22Rv1 (cell line): ENCODE measurements at regions not wholly inside any gene's neighbourhood (a gene's known extent, or its start where the extent isn't known, plus 50 kb on each side); places are given as distances from the start of the nearest gene placed in this dataset.

ENCODE experiments used
- ZFX ChIP-seq: fragments of 450-650 bp; IDR thresholded peaks from 2 replicates; pipeline ENCODE4 v1.6.1; 2017; ENCODE audit warnings: antibody characterized with exemption, borderline replicate concordance
- TF ChIP-seq, protein P1 (sequence below): fragments of 450-650 bp; IDR thresholded peaks from 2 replicates; pipeline ENCODE4 v1.5.1; 2017; ENCODE audit warnings: mild to moderate bottlenecking

DNA sequence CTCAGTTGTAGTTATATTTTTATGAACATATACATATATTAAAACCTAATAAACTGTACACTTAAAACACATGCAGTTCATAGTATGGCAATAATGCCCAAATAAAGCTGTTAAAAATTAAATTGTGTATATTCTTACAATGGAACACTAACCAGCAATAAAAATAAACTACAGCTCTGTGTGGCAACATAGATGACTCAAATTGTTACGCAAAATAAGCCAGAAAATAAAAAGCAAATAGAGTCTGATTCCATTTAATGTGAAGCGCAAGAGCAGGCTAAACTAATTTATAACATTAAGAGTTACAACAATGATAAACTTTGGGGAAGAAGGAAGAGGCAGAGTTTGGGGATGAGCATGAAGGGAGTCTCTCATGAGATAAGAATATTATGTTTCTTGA is 597.3 kb downstream of the TLE1 start:
- TF ChIP-seq, protein P1, sequence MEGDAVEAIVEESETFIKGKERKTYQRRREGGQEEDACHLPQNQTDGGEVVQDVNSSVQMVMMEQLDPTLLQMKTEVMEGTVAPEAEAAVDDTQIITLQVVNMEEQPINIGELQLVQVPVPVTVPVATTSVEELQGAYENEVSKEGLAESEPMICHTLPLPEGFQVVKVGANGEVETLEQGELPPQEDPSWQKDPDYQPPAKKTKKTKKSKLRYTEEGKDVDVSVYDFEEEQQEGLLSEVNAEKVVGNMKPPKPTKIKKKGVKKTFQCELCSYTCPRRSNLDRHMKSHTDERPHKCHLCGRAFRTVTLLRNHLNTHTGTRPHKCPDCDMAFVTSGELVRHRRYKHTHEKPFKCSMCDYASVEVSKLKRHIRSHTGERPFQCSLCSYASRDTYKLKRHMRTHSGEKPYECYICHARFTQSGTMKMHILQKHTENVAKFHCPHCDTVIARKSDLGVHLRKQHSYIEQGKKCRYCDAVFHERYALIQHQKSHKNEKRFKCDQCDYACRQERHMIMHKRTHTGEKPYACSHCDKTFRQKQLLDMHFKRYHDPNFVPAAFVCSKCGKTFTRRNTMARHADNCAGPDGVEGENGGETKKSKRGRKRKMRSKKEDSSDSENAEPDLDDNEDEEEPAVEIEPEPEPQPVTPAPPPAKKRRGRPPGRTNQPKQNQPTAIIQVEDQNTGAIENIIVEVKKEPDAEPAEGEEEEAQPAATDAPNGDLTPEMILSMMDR = no peak
- TF ChIP-seq ZFX = no peak
